Lower lobe of right lung (tissue), 2 donors: ENCODE measurements at regions not wholly inside any gene's neighbourhood (a gene's known extent, or its start where the extent isn't known, plus 50 kb on each side); places are given as distances from the start of the nearest gene placed in this dataset.

Source experiments
- ATAC-seq, 2 donors: fragments of 200-7000 bp; cut with Tn5 transposase; one replicate each; pipeline ENCODE4 v1.9.1; 2020 to 2022; ENCODE audit warnings: mild to moderate bottlenecking in 2 of 2, moderate library complexity in 2 of 2
- DNase-seq: peaks from one replicate; pipeline ENCODE4 v3.0.0-alpha.2; 2020
- H3K27ac ChIP-seq: fragments of 200-600 bp; one replicate; pipeline ENCODE4 v1.8.0; 2022
- H3K27me3 ChIP-seq: fragments of 200-600 bp; one replicate; pipeline ENCODE4 v1.8.0; 2022; ENCODE audit warnings: low read depth
- H3K36me3 ChIP-seq: fragments of 200-600 bp; one replicate; pipeline ENCODE4 v1.8.0; 2022; ENCODE audit warnings: mild to moderate bottlenecking
- H3K4me1 ChIP-seq: fragments of 200-600 bp; one replicate; pipeline ENCODE4 v1.8.0; 2022
- H3K4me3 ChIP-seq: fragments of 200-600 bp; one replicate; pipeline ENCODE4 v1.8.0; 2022; ENCODE audit warnings: mild to moderate bottlenecking
- H3K9me3 ChIP-seq: fragments of 200-600 bp; one replicate; pipeline ENCODE4 v1.8.0; 2022
- CTCF ChIP-seq: fragments of 200-600 bp; IDR thresholded peaks from one replicate; pipeline ENCODE4 v1.8.0; 2022; ENCODE audit warnings: antibody characterized with exemption, mild to moderate bottlenecking
- intact Hi-C: fragments of 100-400 bp; cut with DNase I; formaldehyde crosslinking; loops from one replicate; pipeline ENCODE4 v1.11.0; 2022
- donor health status: DM: no; HTN: yes; CAD: no; lungs with severe emphysema.

- no peaks in the 10 kb centered on the region for H3K9me3 ChIP-seq
- H3K4me3 ChIP-seq = no peak overlapping the region
- no peaks in the 10 kb centered on the region for H3K36me3 ChIP-seq
- ATAC-seq (no peak), DNase-seq (no peak)
- intact Hi-C loops = no loop called here
- H3K4me1 ChIP-seq = no peaks in the 10 kb centered on the region
- no peaks in the 10 kb centered on the region for H3K27me3 ChIP-seq
- no peak for TF ChIP-seq CTCF
- H3K27ac ChIP-seq = no peak overlapping the region
Observed at GRCh38 chr5:113900141-113900540, 386.6 kb downstream of the YTHDC2 start.

GRCh38 chr5:113900816-113901215 is 387.3 kb downstream of the YTHDC2 start:
- H3K4me1 ChIP-seq = no peaks in the 10 kb centered on the region
- intact Hi-C loops = no loop called here
- TF ChIP-seq CTCF = no peak
- H3K9me3 ChIP-seq = no peaks in the 10 kb centered on the region
- no peak overlapping the region for H3K4me3 ChIP-seq
- DNase-seq = no peak
- H3K36me3 ChIP-seq = no peaks in the 10 kb centered on the region
- H3K27me3 ChIP-seq = no peaks in the 10 kb centered on the region
- no peak overlapping the region for H3K27ac ChIP-seq
- ATAC-seq = no peak

GRCh38 chr5:113901718-113902117 is 388.2 kb downstream of the YTHDC2 start:
- intact Hi-C loops = no loop called here
- no peak for TF ChIP-seq CTCF
- DNase-seq (no peak), ATAC-seq (no peak)
- H3K27me3 ChIP-seq = no peaks in the 10 kb centered on the region
- H3K4me3 ChIP-seq = no peak overlapping the region
- no peaks in the 10 kb centered on the region for H3K36me3 ChIP-seq
- H3K27ac ChIP-seq = no peak overlapping the region
- no peaks in the 10 kb centered on the region for H3K9me3 ChIP-seq
- no peaks in the 10 kb centered on the region for H3K4me1 ChIP-seq

- no peak for TF ChIP-seq CTCF
- no peak overlapping the region for H3K4me3 ChIP-seq
- DNase-seq = no peak
- no peak overlapping the region for H3K27ac ChIP-seq
- intact Hi-C loops = no loop called here
- no peaks in the 10 kb centered on the region for H3K36me3 ChIP-seq
- no peaks in the 10 kb centered on the region for H3K27me3 ChIP-seq
- no peaks in the 10 kb centered on the region for H3K4me1 ChIP-seq
- ATAC-seq = no peak
- no peaks in the 10 kb centered on the region for H3K9me3 ChIP-seq
Observed at GRCh38 chr5:113902917-113903660, 389.6 kb downstream of the YTHDC2 start.

GRCh38 chr5:113909782-113910181 is 396.3 kb downstream of the YTHDC2 start:
- intact Hi-C loops = no loop called here
- ATAC-seq = no peak
- no peaks in the 10 kb centered on the region for H3K36me3 ChIP-seq
- H3K4me1 ChIP-seq = no peaks in the 10 kb centered on the region
- no peak for TF ChIP-seq CTCF
- no peak for DNase-seq
- no peak overlapping the region for H3K4me3 ChIP-seq
- H3K9me3 ChIP-seq = no peaks in the 10 kb centered on the region
- no peak overlapping the region for H3K27ac ChIP-seq
- H3K27me3 ChIP-seq = no peaks in the 10 kb centered on the region
